Heart left ventricle (tissue), 16 donors: ENCODE measurements at regions not wholly inside any gene's neighbourhood (a gene's known extent, or its start where the extent isn't known, plus 50 kb on each side); places are given as distances from the start of the nearest gene placed in this dataset.

Source experiments
- ATAC-seq, 4 donors: fragments of 200-7000 bp; cut with Tn5 transposase; one replicate each; pipeline ENCODE4 v1.9.1; 2020 to 2022; ENCODE audit warnings: moderate library complexity in 4 of 4, mild to moderate bottlenecking in 3 of 4, moderate number of reproducible peaks in 1 of 4
- DNase-seq, 5 donors: peaks; one replicate each; pipeline ENCODE4 v3.0.0-alpha.2; 2020
- H3K27ac ChIP-seq, 12 donors: fragments of 200-600 bp; sonication (generic) in 4 of 12; one replicate each; pipeline versions ENCODE4 v1.5.0 to v1.8.0; 2016 to 2022; ENCODE audit warnings: mild to moderate bottlenecking in 2 of 12
- H3K27me3 ChIP-seq, 9 donors: fragments of 200-600 bp; sonication (generic) in 2 of 9; one replicate each; pipeline versions ENCODE4 v1.5.1 to v1.8.0; 2016 to 2022; ENCODE audit warnings: mild to moderate bottlenecking in 3 of 9
- H3K36me3 ChIP-seq, 9 donors: fragments of 200-600 bp; sonication (generic) in 2 of 9; one replicate each; pipeline versions ENCODE4 v1.5.0 to v1.8.0; 2018 to 2022; ENCODE audit warnings: mild to moderate bottlenecking in 2 of 9
- H3K4me1 ChIP-seq, 12 donors: fragments of 200-600 bp; sonication (generic) in 4 of 12; one replicate each; pipeline versions ENCODE4 v1.5.0 to v1.8.0; 2016 to 2022; ENCODE audit warnings: mild to moderate bottlenecking in 3 of 12
- H3K4me3 ChIP-seq, 12 donors: fragments of 200-600 bp; sonication (generic) in 4 of 12; one replicate each; pipeline versions ENCODE4 v1.5.0 to v1.8.0; 2017 to 2022; ENCODE audit warnings: mild to moderate bottlenecking in 9 of 12, moderate library complexity in 4 of 12
- H3K9me3 ChIP-seq, 12 donors: fragments of 200-600 bp; sonication (generic) in 4 of 12; one replicate each; pipeline versions ENCODE4 v1.5.0 to v1.8.0; 2016 to 2022; ENCODE audit warnings: mild to moderate bottlenecking in 1 of 12
- POLR2A ChIP-seq, 2 donors: fragments of 450-650 bp; IDR thresholded peaks; one replicate each; pipeline ENCODE4 v1.6.1; 2017; ENCODE audit warnings: antibody characterized with exemption in 2 of 2, mild to moderate bottlenecking in 2 of 2, moderate library complexity in 2 of 2
- WGBS, 4 donors: extraction: QIAGEN DNeasy Blood & Tissue Kit in 2 of 4; methylation state at CpG; one replicate each; pipeline versions ENCODE4 v1.1.5 to v1.1.7; 2013 to 2018; 5-methylcytosine and 5-hydroxymethylcytosine counted together
- intact Hi-C, 10 donors: fragments of 100-400 bp; cut with DNase I; formaldehyde crosslinking; loops; one replicate each; pipeline versions ENCODE4 v1.11.1 to v1.14.2; 2022
- TF ChIP-seq, protein P1 (sequence below), 12 donors: fragments of 200-600 bp; sonication (generic) in 4 of 12; IDR thresholded peaks; one replicate each; pipeline versions ENCODE4 v1.5.0 to v1.8.0; 2018 to 2022; ENCODE audit warnings: antibody characterized with exemption in 12 of 12, mild to moderate bottlenecking in 5 of 12
- donor health status: ischemic (EF 13 %, LVEDD 7.1; RV severe dilation, severe dysfunction).
- donor health status: healthy with polysubstance abuse.
- donor health status: DM: no; HTN: yes; CAD: no.
- donor health status: DM: no; HTN: no; CAD: no.
- donor health status: ischemic (EF 25% LVEDD 6.9; RV normal size, moderate dysfunction).
- donor health status: ischemic (EF 25% LVEDD 5.7; RV mildly dilated, moderate dysfunction).
- donor health status: healthy.
- donor health status: DM: yes; HTN: yes; CAD: no.
- donor health status: ischemic (EF 35%, LVEDD 5.7; RV mildly dilated, moderate dysfunction).
- donor health status: nonischemic (EF 11% LVEDD 7.7; RV severe dilation, severe dysfunction).
- donor health status: DM: yes; HTN: yes; CAD: no.
- donor health status: PGD.
- donor health status: ischemic (EF 29% LVEDD 5.4; RV normal size, mild dysfunction).
- donor health status: nonischemic (EF 23%, LVEDD 6.1; RV moderate dilation, normal function).

DNA sequence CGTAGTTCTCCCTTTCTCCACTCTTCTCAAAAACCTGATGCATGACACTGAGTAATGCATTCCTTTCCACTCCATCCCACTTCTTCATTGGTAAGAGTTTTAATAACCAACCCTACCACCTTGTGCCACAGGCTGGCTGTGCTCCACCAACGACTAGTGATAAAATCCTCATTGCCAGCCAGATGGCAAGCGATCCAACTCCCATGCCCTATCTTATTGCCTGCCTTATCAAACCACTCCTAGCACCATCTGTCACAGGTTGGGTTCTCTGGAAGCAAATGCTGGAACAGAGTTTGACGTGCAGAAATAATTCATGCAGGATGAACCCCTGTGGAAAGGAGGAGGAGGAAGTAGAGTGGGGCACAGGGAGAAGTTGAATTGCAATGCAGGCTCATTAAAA, 99.5 kb downstream of the CHD9NB start:
- 38 to 53% (median 44%) methylated on average over 4 of the region's 4 CpGs for WGBS, 4 donors
- no peak overlapping the region for H3K27ac ChIP-seq
- H3K36me3 ChIP-seq, result no peaks in the 10 kb centered on the region
- no peak overlapping the region for H3K4me3 ChIP-seq
- no peaks in the 10 kb centered on the region for H3K9me3 ChIP-seq
- TF ChIP-seq, protein P1, sequence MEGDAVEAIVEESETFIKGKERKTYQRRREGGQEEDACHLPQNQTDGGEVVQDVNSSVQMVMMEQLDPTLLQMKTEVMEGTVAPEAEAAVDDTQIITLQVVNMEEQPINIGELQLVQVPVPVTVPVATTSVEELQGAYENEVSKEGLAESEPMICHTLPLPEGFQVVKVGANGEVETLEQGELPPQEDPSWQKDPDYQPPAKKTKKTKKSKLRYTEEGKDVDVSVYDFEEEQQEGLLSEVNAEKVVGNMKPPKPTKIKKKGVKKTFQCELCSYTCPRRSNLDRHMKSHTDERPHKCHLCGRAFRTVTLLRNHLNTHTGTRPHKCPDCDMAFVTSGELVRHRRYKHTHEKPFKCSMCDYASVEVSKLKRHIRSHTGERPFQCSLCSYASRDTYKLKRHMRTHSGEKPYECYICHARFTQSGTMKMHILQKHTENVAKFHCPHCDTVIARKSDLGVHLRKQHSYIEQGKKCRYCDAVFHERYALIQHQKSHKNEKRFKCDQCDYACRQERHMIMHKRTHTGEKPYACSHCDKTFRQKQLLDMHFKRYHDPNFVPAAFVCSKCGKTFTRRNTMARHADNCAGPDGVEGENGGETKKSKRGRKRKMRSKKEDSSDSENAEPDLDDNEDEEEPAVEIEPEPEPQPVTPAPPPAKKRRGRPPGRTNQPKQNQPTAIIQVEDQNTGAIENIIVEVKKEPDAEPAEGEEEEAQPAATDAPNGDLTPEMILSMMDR (IDR thresholded peaks at IDR 0.05), result no peak
- no peak for TF ChIP-seq POLR2A (IDR thresholded peaks at IDR 0.05)
- intact Hi-C loops, result no loop called here
- no peaks in the 10 kb centered on the region for H3K4me1 ChIP-seq
- no peaks in the 10 kb centered on the region for H3K27me3 ChIP-seq
- peak in 1 of 4 donors; percentile 18 for ATAC-seq
- no peak for DNase-seq

DNA sequence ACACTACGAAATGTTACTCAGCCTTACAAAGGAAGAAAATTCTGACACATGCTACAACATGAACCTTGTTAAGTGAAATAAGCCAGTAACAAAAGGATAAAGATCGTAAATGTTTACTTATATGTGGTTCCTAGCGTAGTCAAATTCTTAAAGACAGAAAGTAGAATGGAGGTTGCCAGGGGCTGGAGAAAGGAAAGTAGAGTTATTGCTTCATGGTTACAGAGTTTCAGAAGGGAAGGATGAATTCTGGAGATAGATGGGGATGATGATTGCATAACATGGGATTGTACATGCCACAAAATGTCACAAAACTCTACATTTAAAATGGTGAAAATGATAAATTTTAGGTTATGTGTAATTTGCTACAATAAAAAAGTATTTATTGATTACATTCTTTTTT, 103.8 kb downstream of the CHD9NB start:
- Histone ChIP-seq H3K27me3 (no peaks in the 10 kb centered on the region), H3K4me3 (no peak overlapping the region), H3K4me1 (no peaks in the 10 kb centered on the region), H3K9me3 (peaks cover 0 to 13% (median 3%) of the 10 kb centered on the region in 12 donors), H3K27ac (no peak overlapping the region), H3K36me3 (no peaks in the 10 kb centered on the region)
- intact Hi-C loops, result no loop called here
- no peak for DNase-seq
- no peak for ATAC-seq
- WGBS, 4 donors, result 88 to 91% (median 89%) methylated on average over 3 of the region's 3 CpGs
- TF ChIP-seq POLR2A (IDR thresholded peaks at IDR 0.05), result no peak
- TF ChIP-seq, protein P1 (IDR thresholded peaks at IDR 0.05), result no peak

DNA sequence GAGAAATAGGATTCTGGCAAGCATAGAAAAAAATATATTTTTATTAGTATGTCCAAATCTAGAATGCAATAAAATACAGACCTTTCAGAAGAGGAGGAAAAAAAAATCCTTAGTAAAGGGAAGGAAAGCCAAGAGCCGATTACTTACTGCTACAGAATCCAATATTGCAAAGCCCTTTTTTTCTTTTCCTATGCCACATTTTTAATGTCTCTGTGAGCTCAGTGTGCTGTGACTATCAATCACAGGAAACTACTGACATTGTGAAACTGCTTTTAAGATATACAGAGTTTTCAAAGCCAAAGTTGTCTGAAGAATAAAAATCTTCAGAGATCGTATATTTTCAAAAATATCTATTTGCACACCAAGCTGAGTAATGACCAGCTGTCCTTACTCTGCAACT, 120.4 kb downstream of the CHD9NB start:
- Histone ChIP-seq H3K27me3 (no peaks in the 10 kb centered on the region), H3K27ac (no peak overlapping the region), H3K9me3 (peaks cover 0 to 8% (median 0%) of the 10 kb centered on the region in 12 donors), H3K4me1 (no peaks in the 10 kb centered on the region), H3K36me3 (no peaks in the 10 kb centered on the region), H3K4me3 (no peak overlapping the region)
- 34 to 71% (median 65%) methylated on average over 2 of the region's 2 CpGs for WGBS, 4 donors
- DNase-seq (no peak), ATAC-seq (no peak)
- intact Hi-C loops, result no loop called here
- TF ChIP-seq, protein P1 (IDR thresholded peaks at IDR 0.05), result no peak
- no peak for TF ChIP-seq POLR2A (IDR thresholded peaks at IDR 0.05)

DNA sequence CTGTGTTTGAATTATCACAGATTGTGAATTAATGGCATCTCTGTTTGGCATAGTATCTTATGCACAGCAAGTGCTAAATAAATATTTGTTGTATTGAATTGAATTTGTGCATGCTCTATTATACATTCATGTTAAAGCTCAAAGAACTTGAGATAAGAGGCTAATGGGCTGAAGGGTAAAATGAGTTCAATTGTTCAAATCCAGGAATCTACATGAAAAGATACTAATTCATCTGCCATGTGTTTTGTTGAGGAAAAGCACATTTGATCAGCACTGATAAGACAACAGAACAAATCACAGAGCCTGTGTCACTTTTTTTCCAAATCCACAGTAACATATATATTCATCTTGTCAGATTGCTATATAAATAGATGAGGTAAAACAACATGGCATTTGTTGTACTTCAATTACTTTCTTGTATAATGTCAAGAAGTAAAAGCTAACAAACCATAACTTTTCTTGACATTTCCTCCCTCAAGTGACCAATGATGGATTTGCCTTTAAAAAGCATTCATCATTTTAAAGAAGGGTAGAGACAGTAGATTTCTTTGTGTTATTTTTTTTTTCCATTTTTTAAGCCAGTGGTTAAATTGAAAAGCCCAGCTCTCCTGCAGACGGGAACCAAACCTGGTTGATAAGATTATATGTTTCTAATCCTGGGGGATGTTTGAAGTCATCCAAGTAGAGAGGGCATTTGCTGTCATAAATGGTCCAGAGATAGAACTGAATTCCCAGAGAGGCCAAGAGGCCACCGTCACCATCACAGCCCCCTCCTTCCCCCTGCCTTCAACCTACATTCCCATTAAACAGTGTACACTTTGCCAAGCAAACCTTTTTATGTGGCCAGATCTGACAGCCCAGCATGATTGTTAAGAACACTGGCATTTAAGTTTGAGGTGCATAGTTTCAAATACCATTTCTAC, 123.0 kb downstream of the CHD9NB start:
- WGBS, 4 donors, result 17 to 29% (median 18%) methylated on average over 2 of the region's 2 CpGs
- Histone ChIP-seq H3K4me1 (no peaks in the 10 kb centered on the region), H3K9me3 (peaks cover 0 to 8% (median 0%) of the 10 kb centered on the region in 12 donors), H3K36me3 (no peaks in the 10 kb centered on the region), H3K27ac (no peak overlapping the region), H3K4me3 (no peak overlapping the region), H3K27me3 (no peaks in the 10 kb centered on the region)
- DNase-seq, result no peak
- no peak for ATAC-seq
- intact Hi-C loops, result no loop called here
- TF ChIP-seq, protein P1 (IDR thresholded peaks at IDR 0.05), result no peak
- no peak for TF ChIP-seq POLR2A (IDR thresholded peaks at IDR 0.05)
